Neuronal stem cell (in vitro differentiated cells): ENCODE measurements at regions not wholly inside any gene's neighbourhood (a gene's known extent, or its start where the extent isn't known, plus 50 kb on each side); places are given as distances from the start of the nearest gene placed in this dataset.

Experiments used
- DNase-seq: peaks from one replicate; pipeline ENCODE4 v3.0.0-alpha.2; 2013; ENCODE audit warnings: low spot score
- H2AFZ ChIP-seq: one replicate; pipeline ENCODE4 v1.6.1; 2013; ENCODE audit warnings: mild to moderate bottlenecking, low read length, inconsistent platforms
- H2AK5ac ChIP-seq: 2 replicates; pipeline ENCODE4 v1.6.1; 2013; ENCODE audit warnings: low read depth, mild to moderate bottlenecking, inconsistent platforms, low read length, moderate library complexity, mixed read lengths
- H2BK120ac ChIP-seq: 2 replicates; pipeline ENCODE4 v1.6.1; 2013; ENCODE audit warnings: low read depth, mild to moderate bottlenecking, inconsistent platforms, low read length, moderate library complexity, mixed read lengths
- H2BK12ac ChIP-seq: one replicate; pipeline ENCODE4 v1.6.1; 2013; ENCODE audit warnings: low read length, inconsistent platforms
- H2BK15ac ChIP-seq: 2 replicates; pipeline ENCODE4 v1.6.1; 2013; ENCODE audit warnings: mild to moderate bottlenecking, low read length, inconsistent platforms, mixed read lengths
- H2BK5ac ChIP-seq: one replicate; pipeline ENCODE4 v1.6.1; 2013; ENCODE audit warnings: inconsistent platforms, mild to moderate bottlenecking, low read length, moderate library complexity
- H3K14ac ChIP-seq: one replicate; pipeline ENCODE4 v1.6.1; 2013; ENCODE audit warnings: low read length, inconsistent platforms
- H3K18ac ChIP-seq: 2 replicates; pipeline ENCODE4 v1.6.1; 2013; ENCODE audit warnings: low read length, inconsistent platforms
- H3K23ac ChIP-seq: 2 replicates; pipeline ENCODE4 v1.6.1; 2013; ENCODE audit warnings: low read depth, mild to moderate bottlenecking, mixed read lengths, low read length, inconsistent platforms; ENCODE audit not compliant: poor library complexity
- H3K27ac ChIP-seq: replicated peaks from 3 replicates; pipeline ENCODE4 v1.5.1; 2013; ENCODE audit warnings: low read length, inconsistent platforms
- H3K27me3 ChIP-seq, 3 experiments: 2 replicates each; pipeline ENCODE4 v1.6.1; 2013; ENCODE audit warnings: low read length in 3 of 3, mild to moderate bottlenecking in 2 of 3, inconsistent platforms in 1 of 3, low read depth in 1 of 3, mixed read lengths in 1 of 3, moderate library complexity in 1 of 3; ENCODE audit not compliant: control insufficient read depth in 3 of 3, insufficient read depth in 3 of 3
- H3K36me3 ChIP-seq, 2 donors: replicated peaks in 1 of 2; 2 replicates each; pipeline ENCODE4 v1.6.1; 2013; ENCODE audit warnings: low read length in 2 of 2; ENCODE audit not compliant: control insufficient read depth in 2 of 2, insufficient read depth in 2 of 2
- H3K4ac ChIP-seq: 2 replicates; pipeline ENCODE4 v1.6.1; 2013; ENCODE audit warnings: inconsistent platforms, mild to moderate bottlenecking, low read length, moderate library complexity
- H3K4me1 ChIP-seq, 2 donors: 1 replicate in 1 of 2; 2 replicates in 1 of 2; pipeline ENCODE4 v1.6.1; 2013; ENCODE audit warnings: low read length in 2 of 2, low read depth in 1 of 2; ENCODE audit not compliant: control insufficient read depth in 2 of 2, insufficient read depth in 1 of 2
- H3K4me2 ChIP-seq: one replicate; pipeline ENCODE4 v1.6.1; 2013; ENCODE audit warnings: mild to moderate bottlenecking, low read length, inconsistent platforms; ENCODE audit not compliant: insufficient read depth, poor library complexity, severe bottlenecking
- H3K4me3 ChIP-seq, 2 donors: 2 replicates each; pipeline ENCODE4 v1.5.1; 2013; ENCODE audit warnings: low read length in 2 of 2, mild to moderate bottlenecking in 2 of 2, inconsistent platforms in 1 of 2, moderate library complexity in 1 of 2
- H3K79me1 ChIP-seq: one replicate; pipeline ENCODE4 v1.6.1; 2013; ENCODE audit warnings: low read depth, mild to moderate bottlenecking, inconsistent platforms, low read length, moderate library complexity
- H3K9ac ChIP-seq: one replicate; pipeline ENCODE4 v1.6.1; 2013; ENCODE audit warnings: mild to moderate bottlenecking, low read depth, low read length, inconsistent platforms; ENCODE audit not compliant: poor library complexity
- H3K9me3 ChIP-seq, 2 donors: replicated peaks in 1 of 2; 2 replicates each; pipeline versions ENCODE3 to v1.6.1; 2013; ENCODE audit warnings: low read length in 2 of 2, mild to moderate bottlenecking in 2 of 2, inconsistent platforms in 1 of 2, low read depth in 1 of 2, mixed read lengths in 1 of 2, moderate library complexity in 1 of 2; ENCODE audit not compliant: control insufficient read depth in 2 of 2, insufficient read depth in 1 of 2
- H4K8ac ChIP-seq: one replicate; pipeline ENCODE4 v1.6.1; 2013; ENCODE audit warnings: low read depth, mild to moderate bottlenecking, inconsistent platforms, low read length, moderate library complexity
- H4K91ac ChIP-seq: one replicate; pipeline ENCODE4 v1.6.1; 2013; ENCODE audit warnings: low read length, low read depth, mild to moderate bottlenecking, inconsistent platforms; ENCODE audit not compliant: poor library complexity
- WGBS, 2 donors: extraction: QIAGEN DNeasy Blood & Tissue Kit; methylation state at CpG; one replicate each; pipeline ENCODE4 v1.1.7; 2013; ENCODE audit warnings: missing lambda C conversion rate in 2 of 2, mixed read lengths in 1 of 2; ENCODE audit not compliant: insufficient read length in 2 of 2, insufficient replicate concordance in 1 of 2; ENCODE audit errors: extremely low coverage in 2 of 2; 5-methylcytosine and 5-hydroxymethylcytosine counted together

GRCh38 chrX:19283597-19284339 is 60.0 kb upstream of the PDHA1 start:
- Histone ChIP-seq H3K9ac (no peak overlapping the region), H3K4me1 (no peaks in the 10 kb centered on the region), H3K9me3 (no peaks in the 10 kb centered on the region), H2BK12ac (no peak overlapping the region), H3K27ac (no peak overlapping the region), H2AFZ (no peak overlapping the region), H3K23ac (no peak overlapping the region), H4K91ac (no peak overlapping the region), H3K4me2 (no peak overlapping the region), H3K79me1 (no peaks in the 10 kb centered on the region), H3K18ac (no peak overlapping the region), H2BK120ac (no peak overlapping the region), H3K4ac (no peak overlapping the region), H2AK5ac (no peak overlapping the region), H3K14ac (no peak overlapping the region), H2BK15ac (no peak overlapping the region), H2BK5ac (no peak overlapping the region), H3K27me3 (peaks cover 0 to 7% (median 0%) of the 10 kb centered on the region in 3 experiments), H3K36me3 (no peaks in the 10 kb centered on the region), H4K8ac (no peak overlapping the region), H3K4me3 (no peak overlapping the region)
- DNase-seq = no peak
- no CpG with 5 or more reads among the region's 6 CpGs for WGBS, 2 donors

DNA sequence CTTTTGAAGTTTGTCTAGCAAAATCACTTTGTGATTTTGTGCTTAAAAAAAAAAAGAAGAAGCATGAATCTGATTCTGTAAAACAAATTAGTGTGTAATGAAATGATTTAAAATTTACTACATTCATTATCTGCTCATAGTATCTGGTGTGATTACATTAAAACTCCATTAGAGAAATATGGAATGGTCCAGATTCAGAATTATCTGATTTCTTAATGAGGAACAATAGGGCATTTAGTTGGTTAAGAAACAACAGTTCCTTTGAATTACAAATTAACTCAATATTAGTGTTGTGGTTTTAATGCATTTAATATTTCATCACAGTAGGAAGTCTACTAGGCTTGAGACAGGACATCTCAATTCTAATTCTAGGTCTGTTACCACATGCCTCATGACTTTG is 57.9 kb upstream of the PDHA1 start:
- no peak overlapping the region for H2AK5ac ChIP-seq
- no peak overlapping the region for H2BK5ac ChIP-seq
- no peak overlapping the region for H2BK12ac ChIP-seq
- no peak for DNase-seq
- H3K4ac ChIP-seq = no peak overlapping the region
- H3K18ac ChIP-seq = no peak overlapping the region
- H3K9ac ChIP-seq = no peak overlapping the region
- no peak overlapping the region for H3K4me3 ChIP-seq
- no peaks in the 10 kb centered on the region for H3K36me3 ChIP-seq
- no peak overlapping the region for H2BK120ac ChIP-seq
- peaks cover 0 to 18% (median 0%) of the 10 kb centered on the region in 3 experiments for H3K27me3 ChIP-seq
- H3K4me1 ChIP-seq = no peaks in the 10 kb centered on the region
- H3K9me3 ChIP-seq = no peaks in the 10 kb centered on the region
- no peak overlapping the region for H3K4me2 ChIP-seq
- no peak overlapping the region for H4K8ac ChIP-seq
- no peak overlapping the region for H4K91ac ChIP-seq
- no peak overlapping the region for H3K14ac ChIP-seq
- H3K27ac ChIP-seq = no peak overlapping the region
- no peak overlapping the region for H3K23ac ChIP-seq
- no peak overlapping the region for H2BK15ac ChIP-seq
- H2AFZ ChIP-seq = no peak overlapping the region
- H3K79me1 ChIP-seq = no peaks in the 10 kb centered on the region

DNA sequence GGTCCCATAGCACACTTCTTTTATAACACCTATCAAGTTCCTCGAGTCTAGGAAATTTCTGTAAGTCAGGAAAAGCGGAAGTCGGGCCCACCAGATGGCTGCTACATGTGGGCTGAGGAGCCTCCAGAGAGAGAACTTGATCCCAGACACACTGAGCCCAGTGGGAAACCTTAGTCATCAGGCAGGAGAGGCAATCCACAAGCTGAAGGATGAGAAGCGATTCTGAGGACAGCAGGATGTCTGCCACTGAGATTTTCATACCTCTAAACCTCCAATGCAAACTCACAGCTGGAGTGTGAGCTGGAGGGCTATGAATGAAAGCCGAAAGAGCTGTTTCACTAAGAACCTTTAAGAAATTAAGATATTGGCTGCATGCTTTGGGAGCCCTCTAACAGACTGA is 52.6 kb upstream of the PDHA1 start:
- Histone ChIP-seq H2BK15ac (no peak overlapping the region), H3K27ac (no peak overlapping the region), H2BK12ac (no peak overlapping the region), H3K4me2 (no peak overlapping the region), H2AK5ac (no peak overlapping the region), H4K91ac (no peak overlapping the region), H3K9me3 (no peaks in the 10 kb centered on the region), H3K36me3 (no peaks in the 10 kb centered on the region), H3K79me1 (no peaks in the 10 kb centered on the region), H3K18ac (no peak overlapping the region), H3K4ac (no peak overlapping the region), H2BK5ac (no peak overlapping the region), H4K8ac (no peak overlapping the region), H3K4me3 (no peak overlapping the region), H3K27me3 (peaks cover 0 to 36% (median 0%) of the 10 kb centered on the region in 3 experiments), H2BK120ac (no peak overlapping the region), H3K14ac (no peak overlapping the region), H3K4me1 (no peaks in the 10 kb centered on the region), H2AFZ (no peak overlapping the region), H3K9ac (no peak overlapping the region), H3K23ac (no peak overlapping the region)
- no peak for DNase-seq
- WGBS, 2 donors = no CpG with 5 or more reads among the region's 5 CpGs

DNA sequence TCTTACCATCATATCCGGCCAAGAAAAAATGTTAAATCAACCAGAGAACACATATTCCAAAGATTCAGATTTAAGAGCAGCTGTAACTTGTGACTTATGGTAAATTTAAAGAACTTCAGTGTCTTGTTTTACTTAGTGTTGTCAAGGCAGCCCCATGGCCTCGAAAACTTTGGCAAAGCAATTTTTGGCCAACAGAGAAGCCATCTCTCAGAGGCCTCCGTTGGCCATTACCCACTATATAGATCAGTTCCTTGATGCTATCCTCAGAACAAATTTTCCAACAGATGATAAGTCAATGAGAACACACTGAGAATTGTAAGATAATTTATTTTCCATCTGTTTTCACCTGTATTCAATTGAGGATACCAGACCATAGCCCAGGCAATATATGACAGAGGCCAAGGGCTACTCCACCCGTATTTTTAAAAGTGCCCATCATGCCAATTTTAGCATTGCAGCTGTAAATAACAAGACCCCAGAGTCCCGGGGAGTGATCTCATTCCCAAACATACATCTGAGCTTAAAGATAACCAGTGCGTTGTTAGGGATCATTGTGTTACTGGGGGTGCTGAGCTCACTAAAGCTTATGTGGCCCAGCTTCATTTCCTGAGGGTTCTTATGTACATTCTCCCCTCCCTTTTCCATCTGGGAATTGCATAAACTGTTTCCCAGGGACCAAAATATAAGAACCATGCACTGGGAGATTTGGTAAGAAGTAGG is 50.0 kb upstream of the PDHA1 start:
- WGBS, 2 donors = no CpG with 5 or more reads among the region's 6 CpGs
- Histone ChIP-seq H4K8ac (no peak overlapping the region), H4K91ac (no peak overlapping the region), H2BK12ac (no peak overlapping the region), H2BK120ac (no peak overlapping the region), H3K23ac (no peak overlapping the region), H3K27me3 (peaks cover 0 to 29% (median 0%) of the 10 kb centered on the region in 3 experiments), H2AK5ac (no peak overlapping the region), H3K4me2 (no peak overlapping the region), H3K9me3 (no peaks in the 10 kb centered on the region), H3K9ac (no peak overlapping the region), H3K14ac (no peak overlapping the region), H3K18ac (no peak overlapping the region), H3K79me1 (no peaks in the 10 kb centered on the region), H2BK15ac (no peak overlapping the region), H3K27ac (no peak overlapping the region), H3K4me3 (no peak overlapping the region), H3K4me1 (no peaks in the 10 kb centered on the region), H3K4ac (no peak overlapping the region), H2BK5ac (no peak overlapping the region), H2AFZ (no peak overlapping the region), H3K36me3 (no peaks in the 10 kb centered on the region)
- DNase-seq = no peak
